ENCODE measurements at regions not wholly inside any gene's neighbourhood (a gene's known extent, or its start where the extent isn't known, plus 50 kb on each side); places are given as distances from the start of the nearest gene placed in this dataset.

- TF ChIP-seq NFIC (IDR thresholded peaks at IDR 0.05; ENCODE audit: borderline replicate concordance) (no peak), SMC3 (IDR thresholded peaks at IDR 0.05; ENCODE audit: low read depth, low read length) (no peak), NRF1 (IDR thresholded peaks at IDR 0.05; ENCODE audit: low read depth, low read length) (no peak), CHD2 (IDR thresholded peaks at IDR 0.05; ENCODE audit: low read length, partially characterized antibody) (no peak), ELF1 (IDR thresholded peaks at IDR 0.05) (no peak), TEAD4 (IDR thresholded peaks at IDR 0.05; ENCODE audit: borderline replicate concordance, insufficient read depth) (no peak), RAD21 (IDR thresholded peaks at IDR 0.05; ENCODE audit: low read length) (no peak), GATA2 (CRISPR knock-in tag; IDR thresholded peaks at IDR 0.05) (no peak), EZH2phosphoT487 (IDR thresholded peaks at IDR 0.05; ENCODE audit: borderline replicate concordance, low read depth) (no peak), ZBTB33 (IDR thresholded peaks at IDR 0.05; ENCODE audit: borderline replicate concordance, low read depth) (no peak), RXRA (IDR thresholded peaks at IDR 0.05; ENCODE audit: borderline replicate concordance, low read depth) (no peak), EP300 (IDR thresholded peaks at IDR 0.05; ENCODE audit: borderline replicate concordance in 1 of 2, low read depth in 1 of 2, low read length in 1 of 2) (no peak), YY1 (IDR thresholded peaks at IDR 0.05; ENCODE audit: low read depth) (no peak)
- DNase-seq, result no peak
- H3K4me2 ChIP-seq, result no peak overlapping the region
- no peaks in the 10 kb centered on the region for H3K27me3 ChIP-seq (ENCODE audit: insufficient read depth)
- H3K36me3 ChIP-seq (replicated peaks in 1 of 2; ENCODE audit: control insufficient read depth in 1 of 2, insufficient read depth in 2 of 2, low read length in 1 of 2), result no peaks in the 10 kb centered on the region
- H3K27ac ChIP-seq (ENCODE audit: low read depth in 2 of 2, low read length in 1 of 2), result no peak overlapping the region
- no peak overlapping the region for H3K4me3 ChIP-seq (ENCODE audit: low read depth in 2 of 2, low read length in 1 of 2)
- H3K9me3 ChIP-seq, result no peaks in the 10 kb centered on the region
- H2AFZ ChIP-seq (ENCODE audit: low read depth), result no peak overlapping the region
- no peak overlapping the region for H3K9ac ChIP-seq
- no peaks in the 10 kb centered on the region; the same call in 1 of the 2 replicates for H3K9me2 ChIP-seq
- no peaks in the 10 kb centered on the region for H3K4me1 ChIP-seq (ENCODE audit: control insufficient read depth in 1 of 2, insufficient read depth in 2 of 2, low read depth in 1 of 2, low read length in 1 of 2)
- CTCF ChIA-PET, result interaction anchor here (1.0 kb wide), 1 partner anchor 15 kb away, joined by 3 read pairs; no protein-coding TSS in a partner anchor
- no peaks in the 10 kb centered on the region for H4K20me1 ChIP-seq (ENCODE audit: insufficient read depth)
- H3K79me2 ChIP-seq (ENCODE audit: insufficient read depth), result no peaks in the 10 kb centered on the region
- POLR2A ChIA-PET, result interaction anchor here (0.6 kb wide), 1 partner anchor 23 kb away, joined by 3 read pairs; no protein-coding TSS in a partner anchor
- H3F3A ChIP-seq (replicated peaks; ENCODE audit: insufficient read depth), result no peaks in the 10 kb centered on the region
These were observed 609.1 kb upstream of the BCHE start for GRCh38 chr3:166446291-166446690.

GRCh38 chr3:166445865-166446264 is 608.6 kb upstream of the BCHE start:
- no peak overlapping the region for H3K4me2 ChIP-seq
- ChIA-PET CTCF (interaction anchor here (1.0 kb wide), 1 partner anchor 15 kb away, joined by 3 read pairs; no protein-coding TSS in a partner anchor), POLR2A (no interaction called here)
- no peak for DNase-seq
- no peaks in the 10 kb centered on the region for H3K27me3 ChIP-seq (ENCODE audit: insufficient read depth)
- no peak overlapping the region for H3K27ac ChIP-seq (ENCODE audit: low read depth in 2 of 2, low read length in 1 of 2)
- H3K36me3 ChIP-seq (replicated peaks in 1 of 2; ENCODE audit: control insufficient read depth in 1 of 2, insufficient read depth in 2 of 2, low read length in 1 of 2), result no peaks in the 10 kb centered on the region
- no peaks in the 10 kb centered on the region for H3K4me1 ChIP-seq (ENCODE audit: control insufficient read depth in 1 of 2, insufficient read depth in 2 of 2, low read depth in 1 of 2, low read length in 1 of 2)
- H3K4me3 ChIP-seq (ENCODE audit: low read depth in 2 of 2, low read length in 1 of 2), result no peak overlapping the region
- H3F3A ChIP-seq (replicated peaks; ENCODE audit: insufficient read depth), result no peaks in the 10 kb centered on the region
- H4K20me1 ChIP-seq (ENCODE audit: insufficient read depth), result no peaks in the 10 kb centered on the region
- no peaks in the 10 kb centered on the region for H3K9me3 ChIP-seq
- H3K9me2 ChIP-seq, result no peaks in the 10 kb centered on the region; the same call in 1 of the 2 replicates
- H3K79me2 ChIP-seq (ENCODE audit: insufficient read depth), result no peaks in the 10 kb centered on the region
- H3K9ac ChIP-seq, result no peak overlapping the region
- H2AFZ ChIP-seq (ENCODE audit: low read depth), result no peak overlapping the region
- TF ChIP-seq MEF2A (IDR thresholded peaks at IDR 0.05; ENCODE audit: borderline replicate concordance, low read depth) (no peak), EZH2phosphoT487 (IDR thresholded peaks at IDR 0.05; ENCODE audit: borderline replicate concordance, low read depth) (no peak), FOXJ3 (CRISPR knock-in tag; IDR thresholded peaks at IDR 0.05) (no peak), IRF3 (IDR thresholded peaks at IDR 0.05; ENCODE audit: low read depth, low read length) (no peak), REST (IDR thresholded peaks at IDR 0.05; ENCODE audit: low read depth, low read length) (no peak), CHD2 (IDR thresholded peaks at IDR 0.05; ENCODE audit: low read length, partially characterized antibody) (no peak), SMC3 (IDR thresholded peaks at IDR 0.05; ENCODE audit: low read depth, low read length) (no peak), RFX5 (IDR thresholded peaks at IDR 0.05; ENCODE audit: low read length) (no peak), MAX (IDR thresholded peaks at IDR 0.05; ENCODE audit: low read depth) (no peak), NFIC (IDR thresholded peaks at IDR 0.05; ENCODE audit: borderline replicate concordance) (no peak), JUND (IDR thresholded peaks at IDR 0.05) (no peak), GATA2 (CRISPR knock-in tag; IDR thresholded peaks at IDR 0.05) (no peak), USF1 (IDR thresholded peaks at IDR 0.05; ENCODE audit: borderline replicate concordance, low read depth) (no peak), RAD21 (IDR thresholded peaks at IDR 0.05; ENCODE audit: low read length) (no peak), ELF1 (IDR thresholded peaks at IDR 0.05) (no peak)
